SKM-1 (cell line): ENCODE measurements at regions not wholly inside any gene's neighbourhood (a gene's known extent, or its start where the extent isn't known, plus 50 kb on each side); places are given as distances from the start of the nearest gene placed in this dataset.

Experiments
- DNase-seq: peaks from one replicate; lab custom pipeline; 2025; ENCODE audit not compliant: unreplicated experiment; lab: John Stamatoyannopoulos, UW

DNA sequence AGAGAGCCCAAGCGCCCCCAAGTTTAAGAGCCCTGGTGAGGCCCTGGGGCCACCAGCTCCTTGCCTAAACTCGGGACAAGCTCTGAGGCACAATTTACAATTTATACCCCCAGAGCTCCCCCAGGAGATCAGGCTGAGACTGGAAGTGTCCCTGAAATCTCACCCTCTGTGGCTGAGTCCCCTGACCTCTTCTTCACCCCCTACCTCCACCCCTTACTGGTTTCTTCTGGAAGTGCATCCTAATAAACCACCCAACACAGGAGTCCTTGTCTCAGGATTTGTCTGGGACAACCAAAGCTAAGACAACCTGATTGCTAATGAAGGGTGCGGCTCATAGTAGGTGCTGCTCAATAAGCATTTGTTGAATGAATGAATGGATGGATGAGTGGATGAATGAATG is 206.4 kb downstream of the BCL11B start:
- DNase-seq, result no peak

DNA sequence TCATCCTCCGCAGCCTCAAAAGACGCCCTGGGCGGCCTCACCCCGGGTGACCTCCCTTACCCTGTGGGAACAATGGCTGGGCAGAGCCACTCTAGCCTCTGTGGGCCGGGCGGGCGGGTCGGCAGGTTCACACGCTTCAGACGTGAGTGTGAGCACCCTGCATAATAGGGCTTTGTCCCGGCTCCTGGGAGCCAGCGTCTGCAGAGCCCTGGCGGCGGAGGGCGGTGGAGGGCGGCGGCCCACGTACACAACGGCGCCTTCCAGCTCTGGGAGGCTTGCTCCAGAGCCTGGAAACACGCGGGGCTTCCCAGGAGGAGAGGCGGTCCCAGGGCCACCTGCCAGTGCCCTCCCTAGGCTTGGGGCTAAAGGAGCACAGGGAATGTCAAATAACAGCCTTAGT is 205.6 kb downstream of the BCL11B start:
- no peak for DNase-seq

DNA sequence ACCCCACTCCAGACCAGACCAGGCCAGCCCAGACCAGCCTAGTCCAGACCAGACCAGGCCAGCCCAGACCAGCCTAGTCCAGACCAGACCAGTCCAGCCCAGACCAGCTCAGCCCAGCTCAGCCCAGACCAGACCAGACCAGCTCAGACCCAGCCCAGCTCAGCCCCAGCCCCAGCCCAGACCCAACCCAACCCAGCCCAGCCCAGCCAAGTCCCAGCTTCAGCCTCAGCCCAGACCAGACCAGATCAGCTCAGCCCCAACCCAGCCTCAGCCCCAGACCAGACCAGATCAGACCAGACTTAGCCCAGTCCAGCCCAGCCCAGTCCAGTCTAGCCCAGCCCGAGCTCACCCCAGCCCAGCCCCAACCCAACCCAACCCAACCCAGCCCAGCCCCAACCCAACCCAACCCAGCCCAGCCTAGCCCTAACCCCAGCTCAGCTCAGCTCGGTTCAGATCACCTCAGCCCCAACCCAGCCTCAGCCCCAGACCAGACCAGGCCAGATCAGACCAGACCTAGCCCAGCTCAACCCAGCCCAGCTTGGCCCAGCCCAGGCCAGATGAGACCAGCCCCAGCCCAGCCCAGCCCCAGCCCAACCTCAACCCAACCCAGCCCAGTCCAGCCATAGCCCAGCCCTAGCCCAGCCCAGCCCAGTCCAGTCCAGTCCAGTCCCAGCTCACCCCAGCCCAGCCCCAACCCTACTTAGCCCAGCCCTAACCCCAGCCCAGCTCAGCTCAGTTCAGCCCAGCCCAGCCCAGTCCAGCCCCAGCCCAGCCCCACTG is 204.7 kb downstream of the BCL11B start:
- DNase-seq, result no peak

DNA sequence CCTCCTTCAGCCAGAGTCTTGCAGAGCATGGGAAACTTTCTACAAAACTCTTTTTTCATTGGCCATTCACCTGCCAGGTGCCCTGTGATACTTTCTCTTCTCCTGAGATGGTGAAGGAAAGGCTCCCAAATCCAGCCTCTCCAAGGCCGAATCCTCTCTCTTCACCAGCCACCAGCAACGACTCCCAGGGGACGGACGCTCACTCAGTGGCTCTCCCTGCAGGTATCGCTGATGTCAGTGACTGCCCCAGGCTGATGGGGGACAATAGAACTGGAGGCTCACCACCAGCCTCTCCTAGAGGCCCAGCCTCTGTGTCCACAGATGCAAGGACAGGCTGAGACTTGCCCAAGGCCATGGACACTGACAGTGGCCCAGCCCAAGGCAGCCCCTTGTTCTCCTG is 204.1 kb downstream of the BCL11B start:
- no peak for DNase-seq

DNA sequence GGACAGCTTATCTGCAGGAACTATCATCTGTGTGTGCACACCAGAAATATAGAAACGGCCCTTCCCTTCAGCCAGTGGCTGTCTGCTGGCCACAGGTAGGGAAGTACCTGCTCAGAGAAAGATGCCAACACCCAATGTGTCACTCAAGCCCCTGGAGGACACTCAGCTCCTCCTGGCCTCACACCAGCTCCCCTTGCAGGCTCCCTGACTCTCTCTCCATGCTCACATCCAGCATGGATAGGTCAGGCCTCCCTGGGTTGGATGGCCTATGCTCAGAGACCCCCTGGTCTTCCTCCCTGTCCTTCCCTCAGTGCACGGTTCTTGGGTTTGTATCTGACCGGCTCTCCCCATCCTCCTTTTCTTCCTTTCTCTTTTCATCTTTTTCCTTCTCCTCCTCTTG is 202.1 kb downstream of the BCL11B start:
- no peak for DNase-seq

DNA sequence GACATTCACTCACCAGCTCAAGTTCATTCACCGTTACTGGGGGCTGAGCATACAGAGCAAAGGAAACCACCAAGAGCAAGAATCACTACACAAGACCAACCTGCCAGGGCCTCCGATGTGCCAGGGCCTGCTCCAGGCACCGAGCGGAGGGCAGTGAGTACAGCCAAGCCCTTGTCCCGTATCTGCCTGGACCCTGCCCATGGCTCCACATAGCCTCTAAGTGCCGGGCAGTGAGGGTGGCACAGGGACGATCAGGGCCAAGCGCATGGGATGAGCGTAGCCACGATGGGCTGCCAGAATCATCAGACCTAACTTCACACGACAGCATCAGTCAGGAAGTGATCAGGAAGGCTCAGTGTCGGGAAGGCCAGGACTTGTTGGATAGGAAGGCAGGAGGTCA is 199.6 kb downstream of the BCL11B start:
- DNase-seq, result no peak

DNA sequence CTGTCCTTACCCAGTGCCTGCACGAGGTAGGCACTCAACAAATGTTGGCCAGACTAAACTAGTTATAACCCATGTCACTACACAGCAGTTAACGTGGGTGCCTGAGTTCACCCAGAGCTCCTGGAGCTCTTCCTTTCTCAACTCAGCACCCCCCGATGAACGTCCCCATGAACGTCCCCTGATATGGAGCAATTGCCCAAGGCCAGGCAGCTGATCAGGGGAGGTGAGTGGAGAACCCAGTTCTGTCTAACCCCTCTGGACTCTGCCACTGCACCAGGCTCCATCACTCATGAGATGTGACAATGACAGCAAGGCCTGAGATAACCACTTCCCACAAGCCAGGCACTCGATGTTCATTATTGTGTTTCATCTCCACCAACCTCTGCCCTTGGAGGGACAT is 199.0 kb downstream of the BCL11B start:
- DNase-seq, result no peak

DNA sequence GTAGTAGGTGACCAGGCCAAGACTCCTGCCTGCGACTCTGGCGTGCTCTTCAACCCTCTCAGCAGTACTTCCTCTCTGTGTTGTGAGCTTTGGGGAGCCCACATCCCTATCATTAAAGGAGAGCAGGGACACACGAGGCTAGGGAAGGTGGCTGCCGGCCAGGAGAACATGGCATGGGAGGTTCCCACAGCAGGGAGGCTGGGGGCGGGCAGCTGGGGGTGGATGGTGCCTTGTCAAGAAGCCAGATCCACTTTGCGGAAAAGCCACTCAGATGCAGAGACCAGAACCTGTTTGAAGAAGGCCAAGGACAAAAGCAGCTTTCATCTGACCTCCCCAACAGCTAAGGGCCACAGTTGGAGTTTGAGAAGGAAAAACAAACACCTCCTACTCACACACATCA is 198.6 kb downstream of the BCL11B start:
- DNase-seq, result no peak

DNA sequence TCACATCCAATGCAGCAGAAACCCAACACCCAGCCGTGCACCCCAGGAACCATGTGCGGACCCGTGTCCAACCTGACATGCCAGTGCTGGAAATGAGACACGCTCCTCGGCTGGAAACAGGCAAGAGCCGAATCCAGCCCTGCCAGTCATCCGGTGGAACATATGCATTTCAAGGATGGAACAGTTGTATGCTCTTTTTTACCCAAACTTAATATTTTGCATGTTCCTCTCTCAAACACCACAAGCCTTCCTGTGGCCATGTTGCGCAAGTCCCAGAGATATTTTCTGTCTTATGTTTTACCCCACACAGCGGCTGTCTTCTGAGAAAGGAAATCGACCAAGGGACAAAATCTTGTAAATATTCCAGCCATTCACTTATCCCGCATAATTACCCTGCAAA is 196.9 kb downstream of the BCL11B start:
- DNase-seq, result peak; percentile 39

DNA sequence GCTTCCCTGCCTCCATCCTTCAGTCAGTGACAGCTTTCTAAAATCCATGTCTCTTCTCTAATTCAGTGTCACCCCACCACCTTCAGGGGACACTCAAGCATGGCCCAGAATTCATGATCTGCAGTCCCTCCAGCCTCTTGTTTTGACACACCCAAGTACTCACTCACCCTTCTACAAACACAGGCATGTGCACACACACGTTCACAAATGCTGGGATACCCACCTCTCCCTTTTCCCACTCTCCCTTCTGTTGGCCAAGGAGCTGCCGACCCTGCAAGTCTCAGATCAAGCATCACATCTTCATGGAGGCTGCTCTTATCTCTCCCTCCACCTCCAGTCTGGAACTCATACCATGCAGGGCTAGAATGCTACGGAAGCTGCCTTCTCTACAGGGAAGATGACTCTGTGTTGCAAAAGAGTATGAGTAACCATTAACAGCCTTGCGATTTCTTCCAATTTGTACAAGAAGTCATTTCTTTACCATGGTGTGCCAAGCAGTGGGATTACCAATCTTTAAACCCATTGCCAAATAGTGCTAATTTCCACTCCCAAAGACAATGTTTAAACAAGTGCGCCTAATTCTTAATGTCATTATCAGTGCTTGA is 196.1 kb downstream of the BCL11B start:
- DNase-seq, result peak; percentile 12

DNA sequence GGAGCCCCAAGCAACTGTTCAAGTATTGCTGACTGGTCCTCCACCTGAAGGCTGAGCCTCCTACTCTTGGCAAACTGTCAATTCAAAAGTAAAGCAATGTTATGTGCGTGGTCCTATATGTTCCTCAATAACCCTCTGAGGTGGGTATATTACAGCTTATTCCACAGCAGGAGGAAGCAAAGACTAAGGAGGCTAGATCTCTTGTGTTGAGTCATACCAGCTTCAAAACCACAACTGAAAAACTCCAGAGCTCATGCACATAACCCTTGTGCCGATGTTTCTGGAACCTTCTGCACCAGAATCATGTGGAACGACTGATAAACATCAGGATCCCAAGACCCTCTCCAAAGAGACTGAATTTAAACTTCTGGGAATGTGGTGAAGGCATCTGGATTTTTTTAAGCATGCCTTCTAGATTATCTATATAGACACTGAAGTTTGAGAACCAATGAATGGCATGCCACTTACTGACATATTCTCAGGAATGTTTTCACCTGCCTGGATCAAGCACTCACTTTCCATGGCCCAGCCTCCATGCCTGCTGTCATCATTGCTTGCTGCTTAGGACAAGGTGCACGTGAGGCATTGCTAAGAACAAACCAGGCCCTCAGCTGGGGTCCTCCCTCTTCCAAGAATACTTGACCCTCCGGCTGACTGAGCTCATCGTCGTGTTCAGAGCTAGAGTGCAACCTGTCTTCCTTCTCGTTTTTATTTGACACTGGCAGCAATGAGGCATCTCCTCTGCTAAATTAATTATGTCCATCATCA is 194.7 kb downstream of the BCL11B start:
- DNase-seq, result peak; percentile 17

DNA sequence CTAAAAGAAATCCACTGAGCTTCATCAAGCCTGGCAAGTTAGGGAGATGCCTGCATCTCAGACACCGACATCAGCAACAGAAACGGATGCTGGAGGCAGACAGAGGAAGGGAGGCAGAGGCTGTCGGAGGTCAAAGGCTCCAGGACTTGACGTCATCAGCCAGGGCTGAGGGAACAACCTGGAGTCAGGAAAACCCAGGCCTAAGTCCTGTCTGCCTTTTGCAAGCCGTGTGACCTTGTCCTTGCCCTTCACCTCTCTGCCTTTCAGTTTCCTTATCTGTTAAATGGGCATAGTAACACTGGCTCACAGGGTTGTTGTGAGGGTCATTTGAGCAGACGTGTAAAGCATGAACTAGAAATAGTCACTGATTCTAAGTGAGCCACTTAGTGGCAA is 194.2 kb downstream of the BCL11B start:
- no peak for DNase-seq

DNA sequence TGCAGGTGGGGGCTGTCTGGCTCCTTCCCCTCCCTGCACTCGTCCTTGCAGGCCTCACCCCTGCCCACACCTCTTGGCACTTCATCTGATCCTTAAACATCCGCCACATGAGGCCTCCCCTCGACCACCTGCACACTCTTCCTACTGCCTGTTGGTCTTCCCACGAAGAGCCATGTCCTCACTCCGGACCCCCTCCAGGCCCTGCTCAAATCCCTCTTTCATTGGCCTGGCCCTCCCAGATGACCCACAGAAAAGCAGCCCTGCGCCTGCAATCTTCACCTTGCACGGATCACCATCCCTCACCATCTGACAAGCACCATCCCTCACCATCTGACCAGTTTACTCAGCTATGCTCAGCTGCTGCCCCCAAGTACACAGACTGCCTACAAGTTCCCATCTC is 193.6 kb downstream of the BCL11B start:
- no peak for DNase-seq

DNA sequence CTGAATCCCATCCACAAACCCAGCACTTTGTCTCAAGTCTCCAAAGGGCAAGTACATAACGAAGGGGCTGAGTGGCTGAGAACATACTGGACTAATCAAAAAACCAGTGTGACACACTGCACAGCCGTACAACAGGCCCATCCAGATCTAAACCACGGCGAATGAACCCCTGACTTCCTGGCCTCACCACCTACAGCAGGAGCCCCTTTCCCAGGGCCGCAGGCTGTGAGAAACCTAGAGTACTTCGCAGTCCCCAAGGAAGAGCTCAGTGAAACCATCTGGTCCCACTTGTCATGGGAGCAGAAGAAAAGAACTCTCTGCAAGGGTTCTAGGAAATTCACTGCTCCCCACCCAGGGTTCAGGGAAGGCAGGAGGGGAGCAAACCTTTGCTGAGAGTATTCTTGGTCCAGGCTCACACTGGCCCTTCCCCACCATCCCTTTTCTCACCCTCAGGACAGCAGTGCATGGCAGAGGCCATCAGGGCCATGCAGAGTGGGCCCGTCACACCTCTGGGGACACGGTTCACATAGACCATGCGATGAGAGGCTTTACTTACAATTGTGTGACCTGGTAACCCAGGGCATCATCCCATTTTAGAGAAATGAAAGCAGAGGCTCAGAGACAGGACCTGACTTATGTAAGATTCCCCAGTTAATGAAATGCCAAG is 192.8 kb downstream of the BCL11B start:
- DNase-seq, result no peak

DNA sequence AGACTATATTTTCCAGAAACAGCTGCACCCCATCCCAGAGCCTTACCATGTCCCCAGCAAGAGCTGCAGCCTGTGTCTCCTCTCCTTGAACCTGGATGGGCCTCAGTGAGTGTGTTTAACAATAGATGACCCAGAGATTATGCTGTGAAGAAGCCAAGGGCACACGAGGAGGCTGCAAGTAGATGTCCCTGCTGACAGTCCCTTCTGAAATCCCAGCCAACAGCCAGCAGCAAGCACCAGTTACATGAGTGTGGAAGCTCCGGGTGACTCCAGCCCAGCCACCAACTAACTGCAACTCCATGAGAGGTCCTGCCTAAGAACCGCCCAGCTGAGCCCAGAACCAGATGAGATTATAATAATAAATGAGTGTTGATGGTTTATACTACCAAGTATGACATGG is 191.7 kb downstream of the BCL11B start:
- DNase-seq, result no peak

DNA sequence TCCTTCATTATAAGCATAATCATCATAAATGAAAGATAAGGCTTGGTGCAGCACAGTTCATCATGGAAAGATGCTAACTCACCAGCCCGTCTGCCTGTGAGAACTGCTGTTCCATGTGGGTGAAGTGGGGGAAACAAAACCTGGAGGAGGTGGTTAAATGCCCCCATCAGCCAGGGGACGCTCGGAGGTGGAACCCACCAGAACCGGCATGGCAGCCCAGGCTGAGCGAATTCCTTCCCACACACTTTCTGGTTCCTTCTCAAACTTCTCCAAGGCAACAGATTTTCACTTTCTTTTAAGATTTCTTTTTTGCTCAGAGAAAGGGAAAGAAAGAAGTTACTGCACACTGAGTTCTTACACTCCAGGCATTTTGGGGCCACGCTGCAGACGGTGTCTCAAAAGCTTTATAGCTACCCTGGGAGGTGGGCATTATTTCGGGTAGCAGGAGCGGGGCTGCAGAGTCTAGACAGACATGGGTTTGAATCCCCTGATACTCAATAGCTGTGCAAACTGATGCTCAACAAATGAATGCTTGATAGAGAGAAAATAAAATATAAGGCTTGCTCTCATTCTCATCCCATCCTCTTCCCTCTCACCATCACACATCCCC is 190.7 kb downstream of the BCL11B start:
- DNase-seq, result no peak

DNA sequence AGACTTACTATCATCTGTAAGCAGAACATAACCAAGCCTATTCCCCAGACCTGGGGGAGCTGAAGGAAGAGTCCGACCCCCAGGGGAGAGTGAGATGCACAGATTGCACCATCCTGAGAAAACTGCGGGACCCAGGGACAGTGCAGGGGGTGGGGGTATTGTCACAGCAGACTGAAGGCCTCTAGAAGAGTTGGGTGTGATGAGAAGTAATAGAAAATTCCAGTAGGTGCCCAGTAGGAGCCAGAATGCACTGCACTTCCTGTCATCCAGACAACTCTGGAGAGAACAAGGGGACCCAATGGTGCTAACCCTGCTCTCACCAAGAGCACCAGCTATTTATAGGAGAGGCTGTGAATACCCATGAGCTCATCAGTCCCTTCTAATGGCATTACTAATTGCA is 190.1 kb downstream of the BCL11B start:
- no peak for DNase-seq

DNA sequence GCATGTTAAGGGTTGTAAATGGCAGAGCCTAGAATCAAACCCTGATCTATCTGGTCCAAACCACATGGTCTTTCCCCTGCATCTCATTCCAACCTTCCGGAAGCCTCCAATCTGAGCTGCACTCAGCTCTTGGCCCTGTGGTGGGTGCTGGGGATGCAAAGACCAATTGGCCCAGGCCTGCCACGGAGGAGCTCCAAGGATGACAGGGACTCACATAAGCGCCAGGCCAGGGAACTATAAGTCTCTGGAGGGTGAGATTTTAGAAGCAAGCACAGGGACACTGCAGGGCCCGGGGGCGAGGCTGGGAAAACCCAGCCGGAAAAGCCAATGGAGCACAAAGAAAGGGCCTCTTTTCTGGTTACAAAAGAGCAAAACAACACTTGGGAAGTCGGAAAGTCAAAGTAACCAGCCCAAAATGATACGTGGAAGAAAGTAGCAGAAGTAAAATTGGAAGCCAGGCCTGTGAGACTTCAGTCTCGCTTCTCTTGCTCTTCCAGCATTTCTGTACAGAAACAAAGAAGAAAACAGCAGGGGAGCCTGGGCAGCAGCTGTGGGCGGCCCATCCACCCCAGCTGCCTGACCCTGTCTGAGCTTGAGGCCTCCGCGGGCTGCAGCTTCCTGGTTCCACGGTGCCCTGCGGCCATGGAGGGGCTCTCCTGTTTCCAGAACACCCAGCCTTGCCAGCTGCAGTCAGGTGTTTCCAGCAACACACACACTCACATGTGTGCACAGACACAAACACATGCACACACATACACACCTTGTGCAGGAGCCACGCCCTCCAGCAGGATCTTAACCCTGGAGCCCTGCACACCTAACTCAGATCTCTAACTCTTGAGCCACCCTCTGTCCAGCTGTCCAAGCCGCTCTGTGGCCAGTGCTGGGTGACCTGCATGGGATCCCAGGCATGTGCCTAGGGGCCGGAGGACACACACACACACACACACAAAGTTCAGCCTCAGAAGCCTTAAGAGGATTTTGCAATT is 178.2 kb downstream of the BCL11B start:
- no peak for DNase-seq

DNA sequence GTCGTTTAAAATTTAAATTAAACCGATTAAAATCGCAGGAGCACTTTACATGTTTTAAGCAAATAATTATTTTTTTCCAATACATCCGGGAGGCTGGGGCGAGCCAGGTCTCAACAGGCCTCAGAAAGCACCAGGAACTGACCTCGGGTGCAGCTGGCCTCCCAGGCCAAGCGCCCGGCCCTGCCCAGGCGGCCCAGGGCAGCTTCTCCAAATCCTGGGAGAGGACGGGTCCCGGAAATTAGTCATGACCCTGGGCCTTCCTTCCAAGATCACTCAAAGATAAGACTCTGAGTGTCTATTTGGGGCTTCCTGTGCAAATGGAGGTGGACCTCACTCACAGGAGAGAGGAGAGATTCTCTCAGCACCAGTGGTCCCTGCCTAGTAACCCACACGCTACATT is 177.1 kb downstream of the BCL11B start:
- DNase-seq, result no peak

DNA sequence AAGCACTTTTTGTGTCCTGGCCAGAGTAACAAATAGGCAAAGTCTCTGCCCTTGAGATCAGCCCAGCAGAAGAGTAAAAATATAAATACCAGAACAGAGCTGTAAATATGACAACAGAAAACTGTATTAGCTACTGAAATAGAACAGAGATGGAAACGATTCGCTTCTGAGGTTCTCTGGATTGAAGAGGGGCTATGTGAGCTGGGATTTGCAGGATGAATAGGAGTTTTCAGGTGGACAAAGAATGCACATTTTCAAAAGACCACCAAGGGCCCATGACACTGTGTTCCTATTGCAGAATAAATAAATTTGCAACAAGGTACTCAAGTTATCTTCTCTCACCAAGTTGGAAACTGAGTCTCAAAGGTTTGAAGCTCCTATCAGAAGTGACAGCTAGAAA is 176.6 kb downstream of the BCL11B start:
- no peak for DNase-seq
